Myocyte (in vitro differentiated cells): ENCODE measurements at regions not wholly inside any gene's neighbourhood (a gene's known extent, or its start where the extent isn't known, plus 50 kb on each side); places are given as distances from the start of the nearest gene placed in this dataset.

Experiments
- DNase-seq: peaks from one replicate; pipeline ENCODE4 v3.0.0-alpha.2; 2012; ENCODE audit warnings: low read depth

- no peak for DNase-seq
These were observed 298.6 kb downstream of the SEC14L1 start for GRCh38 chr17:77439189-77440018.

- peak; percentile 88 for DNase-seq
These were observed 299.8 kb downstream of the SEC14L1 start for GRCh38 chr17:77440560-77440981.

GRCh38 chr17:77441130-77441920, 300.6 kb downstream of the SEC14L1 start:
- DNase-seq = no peak

- DNase-seq = no peak
These were observed 301.2 kb downstream of the SEC14L1 start for GRCh38 chr17:77441940-77442339.

GRCh38 chr17:77442976-77443747, 302.4 kb downstream of the SEC14L1 start:
- no peak for DNase-seq

- no peak for DNase-seq
These were observed 303.0 kb downstream of the SEC14L1 start for GRCh38 chr17:77443748-77444260.

GRCh38 chr17:77444628-77444983, 303.8 kb downstream of the SEC14L1 start:
- peak; percentile 79 for DNase-seq

GRCh38 chr17:77444984-77445759, 304.4 kb downstream of the SEC14L1 start:
- peak; percentile 85 for DNase-seq

GRCh38 chr17:77445760-77446532, 305.2 kb downstream of the SEC14L1 start:
- no peak for DNase-seq

- no peak for DNase-seq
These were observed 306.3 kb downstream of the SEC14L1 start for GRCh38 chr17:77446940-77447634.

- DNase-seq = no peak
These were observed 308.7 kb downstream of the SEC14L1 start for GRCh38 chr17:77449373-77449907.

- peak; percentile 70 for DNase-seq
These were observed 309.4 kb downstream of the SEC14L1 start for GRCh38 chr17:77449908-77450741.

- DNase-seq = no peak
These were observed 310.0 kb downstream of the SEC14L1 start for GRCh38 chr17:77450742-77451244.

- no peak for DNase-seq
These were observed 310.6 kb downstream of the SEC14L1 start for GRCh38 chr17:77451245-77451893.

GRCh38 chr17:77451894-77452852, 311.4 kb downstream of the SEC14L1 start:
- DNase-seq = peak; percentile 72

GRCh38 chr17:77453613-77454241, 313.0 kb downstream of the SEC14L1 start:
- DNase-seq = no peak
